Stimulated activated CD4-positive, alpha-beta T cell treated with anti-CD3 and anti-CD28 coated beads, Interleukin-15, amount 100 ng/mL, for 48 hours (primary cell): ENCODE measurements at regions not wholly inside any gene's neighbourhood (a gene's known extent, or its start where the extent isn't known, plus 50 kb on each side); places are given as distances from the start of the nearest gene placed in this dataset.

Source experiments
- DNase-seq, 2 donors: peaks; one replicate each; pipeline ENCODE4 v3.0.0-alpha.2; 2020; ENCODE audit warnings: low read depth in 2 of 2

GRCh38 chr3:124243177-124243859 is 251.4 kb upstream of the ROPN1 start:
- no peak for DNase-seq

DNA sequence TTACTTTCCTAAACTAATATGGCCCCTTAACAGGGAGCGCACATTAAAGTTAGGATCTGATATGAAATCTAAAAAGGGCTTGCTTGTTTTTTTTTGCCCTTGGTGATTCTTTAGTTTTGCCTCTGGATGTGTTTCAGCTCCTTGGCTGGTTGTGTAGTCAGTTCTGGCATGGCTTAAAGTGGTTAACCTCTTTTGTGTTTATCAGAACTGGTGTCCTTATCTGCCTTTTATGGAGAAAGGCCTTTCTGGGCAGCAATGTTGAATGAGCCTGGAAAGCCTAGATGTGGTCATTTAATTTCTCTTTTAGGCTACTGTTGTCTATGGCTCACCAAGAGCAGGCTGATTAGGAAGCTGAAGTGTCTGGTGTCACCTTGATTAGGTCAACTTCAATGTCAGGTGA is 254.5 kb upstream of the ROPN1 start:
- no peak for DNase-seq

GRCh38 chr3:124246949-124247348 is 255.0 kb upstream of the ROPN1 start:
- no peak for DNase-seq

DNA sequence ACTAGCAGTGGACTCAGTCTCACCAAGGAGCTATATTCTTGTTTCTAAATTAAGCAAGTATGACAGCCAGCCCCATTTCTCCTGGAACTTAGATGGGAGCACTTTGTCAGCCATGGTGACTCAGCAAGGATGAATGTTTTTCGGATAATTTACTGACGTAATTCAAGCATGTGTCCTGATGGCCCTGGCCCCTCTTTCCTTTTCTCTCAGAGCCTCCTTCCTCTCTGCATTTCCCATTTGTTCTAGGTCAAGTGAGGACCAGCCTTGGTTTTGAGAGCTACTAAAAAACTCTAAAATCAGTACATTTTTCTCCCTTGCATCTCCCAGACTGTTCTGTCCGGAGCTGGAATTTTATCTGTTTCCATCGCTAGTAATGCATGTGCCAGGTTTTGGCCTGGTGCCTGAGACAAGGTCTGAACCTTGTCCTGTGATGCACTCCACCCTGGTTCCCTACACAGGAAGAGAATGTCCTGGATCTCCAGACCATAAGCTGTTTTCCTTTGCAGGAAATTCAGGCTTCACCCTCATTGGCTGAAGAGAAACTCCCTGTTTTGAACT is 256.6 kb upstream of the ROPN1 start:
- no peak for DNase-seq

- no peak for DNase-seq
Measured at GRCh38 chr3:124249038-124249437, 257.1 kb upstream of the ROPN1 start.

GRCh38 chr3:124250053-124250452 is 258.1 kb upstream of the ROPN1 start:
- DNase-seq = no peak

GRCh38 chr3:124256156-124256555 is 264.2 kb upstream of the ROPN1 start:
- no peak for DNase-seq

- DNase-seq = no peak
Measured at GRCh38 chr3:124256599-124256998, 264.7 kb upstream of the ROPN1 start.

DNA sequence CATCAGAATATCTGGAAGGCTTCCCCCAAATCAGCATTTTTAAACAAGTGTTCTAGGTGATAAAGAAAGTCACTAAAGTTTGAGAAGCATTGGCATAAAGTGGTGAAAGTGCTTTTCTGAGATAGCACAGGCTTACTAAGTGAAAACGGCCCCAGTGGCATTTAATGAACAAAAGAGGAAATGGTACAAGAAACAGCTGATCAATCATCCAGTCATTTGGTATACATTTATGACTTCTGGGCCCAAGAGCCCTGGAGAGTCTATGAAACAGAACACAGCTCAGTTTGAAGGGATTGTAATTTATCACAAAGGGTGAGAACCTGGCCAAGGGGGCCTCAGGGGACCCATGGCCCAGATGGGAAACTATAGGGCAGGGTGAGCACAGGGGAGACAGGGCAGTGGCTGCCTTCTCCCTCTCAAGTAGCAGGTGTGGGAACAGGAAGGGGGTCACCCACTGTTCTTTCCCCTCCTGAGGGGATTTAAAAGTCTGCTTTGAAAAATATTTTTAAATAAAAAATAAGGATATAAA is 265.5 kb upstream of the ROPN1 start:
- DNase-seq = no peak

- DNase-seq = no peak
Measured at GRCh38 chr3:124258057-124258500, 266.2 kb upstream of the ROPN1 start.

DNA sequence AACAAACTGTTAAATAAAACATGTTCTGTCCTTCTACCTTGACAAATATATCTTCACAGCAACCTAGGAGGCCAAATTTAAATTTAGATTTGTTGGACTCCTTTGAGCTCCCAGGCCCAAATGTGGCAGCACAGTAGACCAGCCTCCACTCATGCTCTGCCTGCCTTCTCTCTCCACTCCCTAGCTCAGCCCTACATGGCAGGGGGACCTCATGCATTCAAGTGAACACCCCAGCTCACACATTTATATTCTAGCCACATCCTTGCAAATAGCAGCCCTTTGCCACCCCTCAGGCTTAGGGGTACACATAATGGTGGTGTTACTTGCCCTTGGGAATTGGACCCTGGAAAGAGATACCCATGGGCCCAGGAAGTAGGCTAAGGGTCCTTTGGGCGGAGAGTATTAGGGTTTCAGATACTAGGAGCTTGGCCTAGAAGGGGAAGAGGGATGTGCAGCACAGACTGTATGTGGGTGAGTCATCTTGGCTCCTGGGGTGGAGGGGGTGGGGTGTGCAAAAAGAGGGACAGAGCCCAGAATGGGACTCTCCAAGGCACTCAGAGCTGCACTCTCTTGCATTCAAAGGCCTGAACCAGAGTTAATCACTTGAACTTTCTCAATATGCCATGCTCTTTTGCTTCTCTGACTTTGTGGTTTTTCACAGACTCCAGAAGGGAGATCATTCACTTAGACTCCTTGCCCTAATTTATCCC is 268.4 kb upstream of the ROPN1 start:
- no peak for DNase-seq

GRCh38 chr3:124261306-124261705 is 269.4 kb upstream of the ROPN1 start:
- DNase-seq = no peak

DNA sequence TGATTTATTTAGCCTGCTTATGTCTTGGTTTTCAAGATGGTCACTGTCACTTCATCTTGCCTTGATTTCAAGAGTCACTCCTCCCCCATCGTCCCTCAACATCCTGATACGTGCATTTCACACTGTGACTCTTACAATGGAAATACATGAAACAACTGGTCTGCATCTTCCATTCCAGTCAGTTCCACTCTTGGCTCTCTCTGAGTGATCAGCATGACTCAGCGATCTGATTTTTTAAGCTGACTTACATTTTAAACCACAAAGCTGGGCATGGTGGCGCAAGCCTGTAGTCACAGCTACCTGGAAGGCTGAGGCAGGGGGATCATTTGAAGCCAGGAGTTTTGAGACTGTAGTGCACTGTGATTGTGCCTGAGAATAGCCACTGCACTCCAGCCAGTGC is 271.2 kb upstream of the ROPN1 start:
- DNase-seq = no peak

DNA sequence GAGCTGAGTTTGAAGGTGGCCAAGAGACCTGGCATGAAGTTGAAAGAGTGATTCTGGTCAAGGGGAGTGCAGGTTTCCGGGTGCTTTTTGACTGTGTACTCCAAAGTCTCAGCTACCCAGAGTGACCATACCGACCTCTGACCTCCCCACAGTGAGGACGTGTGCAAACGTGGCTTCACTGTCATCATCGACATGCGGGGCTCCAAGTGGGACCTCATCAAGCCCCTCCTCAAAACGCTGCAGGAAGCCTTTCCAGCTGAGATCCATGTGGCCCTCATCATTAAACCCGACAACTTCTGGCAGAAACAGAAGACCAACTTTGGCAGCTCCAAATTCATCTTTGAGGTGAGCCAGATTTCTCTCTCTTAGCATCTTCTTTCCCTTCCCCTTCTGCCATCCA is 272.4 kb upstream of the ROPN1 start:
- DNase-seq = no peak

DNA sequence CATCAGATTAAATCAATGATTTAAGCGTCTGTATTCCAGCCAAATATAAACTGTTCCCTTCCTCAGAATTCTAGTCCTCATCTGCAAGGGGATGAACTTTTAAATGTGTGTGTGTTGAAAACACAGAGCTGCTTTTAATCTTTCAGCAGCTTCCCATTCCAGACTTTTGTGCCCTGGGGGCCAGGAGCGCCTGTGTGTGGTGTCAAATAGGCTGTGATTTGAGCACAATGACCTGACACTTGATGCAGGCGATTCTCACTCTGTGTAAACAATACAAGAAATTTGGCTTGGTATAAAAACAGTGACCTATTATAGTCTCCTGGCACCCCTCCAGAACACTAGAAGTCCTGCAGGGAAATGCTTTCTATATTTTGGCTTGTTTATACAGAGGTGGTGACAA is 274.6 kb upstream of the ROPN1 start:
- DNase-seq = no peak

DNA sequence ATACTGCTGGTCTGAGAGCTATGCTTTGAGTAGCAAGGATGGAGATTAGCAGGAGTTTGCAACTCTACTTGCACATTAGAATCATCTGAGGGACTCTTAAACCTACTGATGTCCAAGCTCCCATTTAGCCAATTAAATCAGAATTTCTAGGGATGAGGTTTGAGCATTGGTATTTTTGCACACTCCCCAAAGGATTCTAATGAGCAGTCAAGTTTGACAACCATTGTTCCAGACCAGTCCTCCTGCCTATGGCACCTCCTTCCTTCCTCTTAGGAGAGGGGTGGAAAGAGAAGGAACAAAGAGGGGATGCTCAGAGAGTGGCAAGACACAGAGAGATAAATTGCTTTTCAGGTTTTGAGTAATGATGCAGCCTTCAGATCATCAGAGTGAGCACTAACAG is 275.5 kb upstream of the ROPN1 start:
- no peak for DNase-seq

GRCh38 chr3:124268355-124268754 is 276.4 kb upstream of the ROPN1 start:
- DNase-seq = no peak

GRCh38 chr3:124269619-124270018 is 277.7 kb upstream of the ROPN1 start:
- DNase-seq = no peak

GRCh38 chr3:124272605-124273151 is 280.8 kb upstream of the ROPN1 start:
- no peak for DNase-seq

GRCh38 chr3:124273651-124274050 is 281.7 kb upstream of the ROPN1 start:
- no peak for DNase-seq

DNA sequence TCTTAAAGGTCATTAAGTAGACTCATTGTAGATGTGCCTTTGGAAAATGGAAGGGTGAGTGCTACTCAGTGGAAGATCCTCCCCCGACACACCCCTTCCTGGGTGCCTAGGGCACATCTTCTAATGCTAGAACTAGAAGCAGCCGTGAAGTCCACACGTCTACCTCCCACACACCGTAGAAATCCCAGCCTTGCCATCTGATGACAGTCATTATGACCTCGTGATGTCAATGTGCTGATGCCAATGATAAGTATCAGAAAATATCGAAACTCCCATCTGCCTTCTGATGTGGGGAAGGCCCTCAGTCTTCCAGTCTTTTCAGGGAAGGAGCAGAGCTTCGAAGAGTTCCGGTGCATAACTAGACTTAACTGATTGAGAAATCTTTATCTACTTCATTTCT is 282.1 kb upstream of the ROPN1 start:
- DNase-seq = no peak

DNA sequence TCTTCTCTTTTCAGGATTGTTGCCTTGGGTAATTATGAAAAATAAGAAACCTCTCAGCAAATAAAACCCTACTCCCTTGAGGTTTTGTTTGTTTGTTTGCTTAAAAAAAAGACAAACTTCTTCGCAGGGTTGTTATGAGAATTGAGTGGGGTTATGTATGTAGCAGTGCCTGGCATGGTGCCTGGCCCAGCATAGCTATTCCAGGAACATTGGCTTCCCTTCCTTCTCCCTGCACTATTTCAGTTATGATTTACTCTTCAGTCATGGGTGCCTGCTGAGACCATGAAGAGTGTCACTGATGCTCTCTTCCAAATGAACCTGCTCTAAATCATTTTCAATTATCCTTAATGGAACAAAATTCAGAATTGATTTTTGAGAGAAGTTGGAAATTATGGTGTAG is 283.5 kb upstream of the ROPN1 start:
- no peak for DNase-seq

GRCh38 chr3:124276133-124276532 is 284.2 kb upstream of the ROPN1 start:
- no peak for DNase-seq
